ENCODE measurements at regions not wholly inside any gene's neighbourhood (a gene's known extent, or its start where the extent isn't known, plus 50 kb on each side); places are given as distances from the start of the nearest gene placed in this dataset.

DNA sequence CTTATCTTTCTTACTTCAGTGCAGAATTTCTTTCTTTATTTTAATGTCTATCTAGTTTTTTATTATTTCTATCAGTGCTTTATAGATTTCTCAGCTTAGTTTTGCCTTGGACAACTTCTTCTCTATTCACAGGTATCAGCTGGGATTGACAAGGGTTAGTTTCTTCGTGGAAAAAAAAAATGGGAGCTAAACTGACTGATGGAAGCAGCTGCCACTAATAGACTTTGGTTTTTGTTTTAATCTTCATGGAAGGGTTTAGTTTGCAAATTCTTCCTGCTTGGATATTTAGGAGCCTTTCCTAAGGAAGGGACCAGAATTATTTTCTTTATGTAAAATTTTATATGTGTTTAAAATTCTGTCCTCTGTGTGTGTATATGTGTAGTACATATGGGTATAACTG, 306.1 kb upstream of the FMN2 start:
- TF ChIP-seq POLR2A (IDR thresholded peaks at IDR 0.05): no peak
- TF ChIP-seq, protein P1, sequence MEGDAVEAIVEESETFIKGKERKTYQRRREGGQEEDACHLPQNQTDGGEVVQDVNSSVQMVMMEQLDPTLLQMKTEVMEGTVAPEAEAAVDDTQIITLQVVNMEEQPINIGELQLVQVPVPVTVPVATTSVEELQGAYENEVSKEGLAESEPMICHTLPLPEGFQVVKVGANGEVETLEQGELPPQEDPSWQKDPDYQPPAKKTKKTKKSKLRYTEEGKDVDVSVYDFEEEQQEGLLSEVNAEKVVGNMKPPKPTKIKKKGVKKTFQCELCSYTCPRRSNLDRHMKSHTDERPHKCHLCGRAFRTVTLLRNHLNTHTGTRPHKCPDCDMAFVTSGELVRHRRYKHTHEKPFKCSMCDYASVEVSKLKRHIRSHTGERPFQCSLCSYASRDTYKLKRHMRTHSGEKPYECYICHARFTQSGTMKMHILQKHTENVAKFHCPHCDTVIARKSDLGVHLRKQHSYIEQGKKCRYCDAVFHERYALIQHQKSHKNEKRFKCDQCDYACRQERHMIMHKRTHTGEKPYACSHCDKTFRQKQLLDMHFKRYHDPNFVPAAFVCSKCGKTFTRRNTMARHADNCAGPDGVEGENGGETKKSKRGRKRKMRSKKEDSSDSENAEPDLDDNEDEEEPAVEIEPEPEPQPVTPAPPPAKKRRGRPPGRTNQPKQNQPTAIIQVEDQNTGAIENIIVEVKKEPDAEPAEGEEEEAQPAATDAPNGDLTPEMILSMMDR (IDR thresholded peaks at IDR 0.05): no peak

Data from right lobe of liver (tissue), 4 donors.